ENCODE measurements at regions not wholly inside any gene's neighbourhood (a gene's known extent, or its start where the extent isn't known, plus 50 kb on each side); places are given as distances from the start of the nearest gene placed in this dataset.

DNA sequence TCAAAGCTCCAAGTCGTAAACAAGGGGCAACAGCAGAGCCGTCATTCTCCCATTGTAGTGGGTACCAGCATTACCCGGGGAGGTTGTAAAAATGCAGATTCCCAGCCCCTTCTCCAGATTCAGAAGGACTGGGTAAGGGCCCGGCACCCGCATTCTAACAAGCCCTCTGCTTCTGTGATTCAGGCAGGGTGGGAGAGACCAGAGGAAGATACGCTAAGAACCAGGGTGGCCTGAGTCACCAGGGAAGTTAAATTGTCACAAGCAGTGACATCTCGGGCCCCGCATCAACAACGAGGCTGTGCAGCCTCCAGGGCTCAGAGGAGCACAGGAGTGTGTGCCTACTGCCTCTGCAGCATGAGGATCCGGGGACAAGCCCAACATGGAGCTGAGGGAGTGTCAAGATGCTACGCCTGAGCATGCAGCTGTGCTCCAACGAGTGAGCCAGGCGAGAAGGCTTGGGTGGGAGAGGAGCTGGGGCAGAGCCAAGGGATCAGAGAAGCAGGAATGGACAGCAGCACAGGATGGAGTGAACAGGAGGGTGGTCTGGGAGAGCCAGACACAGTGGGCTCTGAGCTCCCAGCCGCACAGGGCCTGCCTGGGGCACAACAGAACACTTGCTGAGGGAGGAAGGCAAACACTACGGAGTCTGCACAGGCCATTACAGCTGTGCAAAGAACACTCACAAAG lies 68.5 kb downstream of the CPN2 start:
- DNase-seq: peak; percentile 25

DNA sequence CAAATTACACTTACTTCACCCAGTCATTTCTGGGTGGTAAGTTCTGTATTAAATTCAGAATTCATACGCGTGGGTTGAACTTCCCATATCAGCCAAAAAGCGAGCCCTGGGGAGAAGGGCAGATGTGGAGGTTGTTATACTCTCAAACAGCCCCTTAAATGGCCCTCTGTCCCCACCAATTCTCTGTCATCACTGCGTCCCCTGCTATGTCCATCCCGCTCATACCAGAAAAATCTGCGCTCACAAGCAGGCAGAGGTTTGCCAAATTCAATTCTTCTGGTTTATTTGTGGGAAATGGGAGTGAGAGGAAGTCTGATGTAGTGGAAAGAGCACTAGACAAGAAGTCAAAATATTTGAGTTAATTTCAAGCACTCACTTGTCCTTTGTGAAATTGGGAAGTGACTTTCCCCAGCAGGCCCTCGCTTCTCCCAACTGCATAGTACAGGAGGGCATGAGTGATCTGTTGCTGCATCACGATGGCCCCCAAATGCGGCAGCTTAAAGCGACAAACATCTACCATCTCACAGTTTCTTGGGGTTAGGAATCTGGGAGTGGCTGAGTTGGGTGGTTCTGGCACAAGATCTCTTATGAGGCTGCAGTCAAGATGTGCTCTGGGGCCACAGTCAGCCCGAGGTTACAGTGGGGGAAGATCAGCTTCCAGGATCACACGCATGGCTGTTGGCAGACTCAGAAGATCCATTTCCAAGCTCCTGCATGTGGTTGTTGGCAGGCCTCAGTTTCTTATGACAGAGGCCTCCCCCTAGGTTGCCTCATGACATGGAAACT lies 67.7 kb downstream of the CPN2 start:
- DNase-seq: no peak

DNA sequence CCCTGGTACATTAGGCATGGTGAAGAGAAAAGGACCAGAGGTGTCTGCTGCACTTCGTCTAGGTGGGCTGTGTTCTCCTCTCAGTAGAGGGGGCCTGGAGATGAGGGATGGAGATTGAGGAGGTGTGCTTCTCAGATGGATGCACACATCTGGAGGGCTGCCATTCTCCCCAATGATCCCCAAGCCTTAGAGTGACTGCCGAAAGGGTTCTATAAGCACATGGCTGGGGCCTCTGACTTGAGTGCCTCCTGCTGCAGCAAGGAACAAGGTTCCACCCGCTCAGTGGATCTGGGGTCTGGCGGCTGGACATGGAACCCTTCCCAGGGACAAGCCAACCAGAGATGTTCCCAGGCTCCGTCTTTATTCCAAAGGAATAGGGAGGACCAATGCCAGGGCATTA lies 66.8 kb downstream of the CPN2 start:
- DNase-seq: no peak

DNA sequence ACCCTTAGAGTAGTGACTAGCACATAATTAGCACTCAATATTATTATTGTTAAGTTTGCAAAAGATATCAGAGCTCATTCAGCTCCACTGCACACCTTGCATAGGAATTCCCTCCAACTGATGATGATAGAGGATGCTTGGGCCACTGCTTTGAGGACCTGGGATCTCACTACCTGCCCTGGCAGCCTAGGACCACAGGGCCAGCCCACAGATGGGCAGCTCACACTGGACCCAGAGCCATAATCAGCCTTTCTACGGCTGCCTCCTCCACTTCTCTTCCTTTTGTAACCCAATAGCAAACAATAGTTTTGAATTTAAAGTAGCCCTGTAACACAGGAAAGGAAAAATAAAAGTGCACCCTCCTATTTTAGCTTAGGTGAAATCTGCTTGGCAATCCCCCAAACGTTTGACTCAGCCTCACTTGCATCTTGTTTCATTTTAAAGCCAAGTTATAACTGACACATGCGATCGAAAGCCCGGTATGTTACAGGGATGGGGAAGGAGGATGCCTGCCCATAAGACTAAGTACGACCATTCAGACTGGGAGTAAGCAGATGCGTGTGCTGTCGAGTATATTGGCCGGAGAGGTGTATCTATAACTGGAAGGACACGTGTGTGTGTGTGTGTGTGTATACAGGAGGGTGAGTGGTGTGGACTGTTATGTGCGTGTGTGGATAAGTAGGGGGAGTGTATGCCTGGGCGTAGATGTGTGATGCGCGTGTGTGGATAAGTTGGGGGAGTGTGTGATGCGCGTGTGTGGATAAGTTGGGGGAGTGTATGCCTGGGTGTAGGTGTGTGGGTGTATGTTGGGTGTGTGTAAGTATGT lies 65.9 kb downstream of the CPN2 start:
- no peak for DNase-seq

DNA sequence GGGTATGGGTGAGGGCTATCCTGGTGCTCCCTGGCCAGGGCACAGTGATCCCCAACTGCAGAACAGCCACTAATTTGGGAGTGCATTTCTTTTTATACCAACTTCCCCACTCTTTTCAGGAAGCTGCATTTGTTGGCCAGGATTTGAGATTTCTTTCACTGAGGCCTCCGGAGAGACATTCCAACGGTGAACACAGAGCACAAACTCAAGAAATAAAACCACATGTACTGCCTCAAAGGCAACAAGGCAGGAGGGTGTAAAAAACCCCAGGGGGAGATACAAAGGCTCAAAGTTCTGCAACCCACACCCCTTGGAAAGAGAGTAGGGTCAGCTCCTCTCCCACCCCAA lies 65.3 kb downstream of the CPN2 start:
- no peak for DNase-seq

DNA sequence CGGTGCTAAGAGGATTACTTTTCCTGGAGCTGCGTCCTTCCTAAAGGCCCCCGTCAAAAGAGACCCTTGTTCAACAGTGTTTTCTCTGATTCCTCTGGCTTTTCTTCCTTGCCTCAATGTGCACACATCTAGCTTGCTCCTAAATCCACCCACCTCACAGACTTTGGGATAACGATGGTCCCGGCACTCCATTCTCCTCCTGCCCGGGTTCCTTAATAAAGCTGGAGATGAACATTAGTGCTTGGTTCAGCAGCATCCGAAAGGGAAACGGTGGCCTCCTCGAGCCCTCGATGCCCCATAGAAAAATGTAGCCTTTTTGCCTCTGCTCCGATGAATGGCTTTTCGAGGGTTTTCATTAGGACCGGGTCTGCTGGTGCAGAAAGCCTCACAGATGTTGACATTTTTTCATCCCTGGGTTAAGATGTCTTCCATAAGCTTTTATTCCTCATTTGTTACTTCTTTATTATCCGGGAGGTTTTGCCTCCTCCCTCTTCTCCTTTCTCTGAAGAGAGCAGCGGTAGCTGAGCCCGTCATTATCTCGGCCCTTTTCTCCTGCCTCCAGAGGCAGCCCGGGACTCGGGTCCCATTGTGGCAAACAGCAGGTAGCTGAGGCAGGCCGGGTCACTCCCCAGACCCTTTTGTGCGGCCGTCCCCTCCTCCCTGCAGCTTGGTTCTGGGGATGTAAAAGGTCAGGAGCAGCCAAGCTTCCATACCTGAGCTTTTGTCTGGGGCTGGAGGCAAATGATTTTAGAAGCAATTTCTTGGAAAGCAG lies 64.6 kb downstream of the CPN2 start:
- no peak for DNase-seq

DNA sequence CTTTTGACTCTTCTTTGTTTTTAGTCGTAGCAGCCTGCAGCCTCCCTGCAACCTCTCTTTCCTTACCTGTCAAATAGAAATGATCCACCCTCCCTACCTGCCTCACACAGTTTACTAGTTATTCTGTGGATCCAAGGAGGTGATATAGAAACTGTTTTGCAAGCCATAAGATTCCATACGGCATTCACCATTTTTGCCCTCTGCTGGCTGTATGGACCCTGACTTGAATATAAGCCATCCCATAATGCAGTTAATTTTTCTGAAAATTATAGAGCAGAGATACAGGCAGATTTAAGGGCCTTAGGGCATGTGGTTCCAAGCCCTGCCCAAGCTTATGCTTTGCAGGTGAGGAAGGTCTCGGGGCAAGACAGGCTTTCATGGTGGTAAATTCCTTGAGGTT lies 63.8 kb downstream of the CPN2 start:
- no peak for DNase-seq

DNA sequence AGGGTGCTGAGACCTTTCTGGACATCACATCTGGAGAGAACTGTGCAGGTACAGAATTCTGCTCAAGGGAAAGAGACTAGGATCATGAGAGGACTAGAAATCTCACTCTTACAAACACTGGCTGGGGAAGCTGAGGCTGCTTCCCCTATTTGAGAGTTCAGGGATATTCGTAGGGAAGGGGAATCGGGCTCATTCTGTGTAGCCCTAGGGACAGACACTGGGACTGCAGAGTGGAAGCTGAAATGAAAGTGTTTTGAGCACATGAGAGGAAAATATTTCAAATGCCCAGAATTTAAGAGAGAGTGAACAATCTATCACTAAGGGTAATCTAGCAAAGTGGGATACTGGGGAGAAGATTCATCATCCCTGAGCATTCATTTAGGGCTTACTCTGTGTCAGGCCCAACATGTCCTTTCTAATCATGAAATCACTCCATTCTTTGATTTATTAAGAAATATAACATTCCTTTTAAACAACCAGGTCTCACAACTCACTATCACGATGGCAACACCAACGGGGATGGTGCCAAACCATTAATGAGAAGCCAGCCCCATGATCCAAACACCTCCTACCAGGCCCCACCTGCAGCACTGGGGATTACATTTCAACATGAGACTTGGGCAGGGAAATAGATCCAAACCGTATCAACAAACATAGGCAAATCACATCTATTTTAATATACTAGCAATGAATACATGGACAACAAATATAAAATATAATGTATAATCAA lies 63.0 kb downstream of the CPN2 start:
- DNase-seq: no peak
